GM23248 (cell line): ENCODE measurements at regions not wholly inside any gene's neighbourhood (a gene's known extent, or its start where the extent isn't known, plus 50 kb on each side); places are given as distances from the start of the nearest gene placed in this dataset.

ENCODE experiments used
- DNase-seq: peaks from one replicate; pipeline ENCODE4 v3.0.0-alpha.2; 2015
- H2AFZ ChIP-seq: fragments of 200-600 bp; sonication (generic); 2 replicates; pipeline ENCODE4 v1.6.1; 2016; ENCODE audit warnings: antibody characterized with exemption
- H3F3A ChIP-seq: fragments of 200-600 bp; sonication (generic); 2 replicates; pipeline ENCODE4 v1.6.1; 2016; ENCODE audit warnings: mild to moderate bottlenecking, antibody characterized with exemption, mixed run types; ENCODE audit not compliant: insufficient read depth
- H3K27ac ChIP-seq: fragments of 200-600 bp; sonication (generic); 2 replicates; pipeline ENCODE4 v1.5.1; 2016; ENCODE audit warnings: mild to moderate bottlenecking
- H3K27me3 ChIP-seq: fragments of 200-600 bp; sonication (generic); replicated peaks from 2 replicates; pipeline ENCODE4 v1.6.1; 2016; ENCODE audit warnings: mild to moderate bottlenecking; ENCODE audit not compliant: insufficient read depth
- H3K36me3 ChIP-seq: fragments of 200-600 bp; sonication (generic); 2 replicates; pipeline ENCODE4 v1.6.1; 2016; ENCODE audit warnings: low read depth, mild to moderate bottlenecking
- H3K4me1 ChIP-seq: fragments of 200-600 bp; sonication (generic); 2 replicates; pipeline ENCODE4 v1.6.1; 2016; ENCODE audit warnings: mild to moderate bottlenecking; ENCODE audit not compliant: insufficient read depth
- H3K4me2 ChIP-seq: fragments of 200-600 bp; sonication (generic); one replicate; pipeline ENCODE4 v1.6.1; 2016; ENCODE audit warnings: mild to moderate bottlenecking; ENCODE audit not compliant: unreplicated experiment
- H3K4me3 ChIP-seq: fragments of 200-600 bp; sonication (generic); 2 replicates; pipeline ENCODE4 v1.5.1; 2016; ENCODE audit warnings: mild to moderate bottlenecking
- H3K79me2 ChIP-seq: fragments of 200-600 bp; sonication (generic); 2 replicates; pipeline ENCODE4 v1.6.1; 2016; ENCODE audit warnings: mild to moderate bottlenecking; ENCODE audit not compliant: insufficient read depth
- H3K9ac ChIP-seq: fragments of 200-600 bp; sonication (generic); 2 replicates; pipeline ENCODE4 v1.6.1; 2016; ENCODE audit warnings: mild to moderate bottlenecking
- H3K9me2 ChIP-seq: fragments of 200-600 bp; sonication (generic); 2 replicates; pipeline ENCODE4 v1.6.1; 2016; ENCODE audit warnings: mixed run types, mild to moderate bottlenecking, moderate library complexity; ENCODE audit not compliant: insufficient read depth
- H3K9me3 ChIP-seq: fragments of 200-600 bp; sonication (generic); one replicate; pipeline ENCODE4 v1.6.1; 2017; ENCODE audit warnings: low read depth
- H4K20me1 ChIP-seq: fragments of 200-600 bp; sonication (generic); 2 replicates; pipeline ENCODE4 v1.6.0; 2016; ENCODE audit not compliant: insufficient read depth
- EZH2 ChIP-seq: fragments of 200-600 bp; sonication (generic); IDR thresholded peaks from 2 replicates; pipeline ENCODE4 v1.6.1; 2018; ENCODE audit warnings: antibody characterized with exemption, mild to moderate bottlenecking; ENCODE audit not compliant: insufficient read depth, poor library complexity, severe bottlenecking
- EZH2phosphoT487 ChIP-seq: fragments of 200-600 bp; sonication (generic); IDR thresholded peaks from 2 replicates; pipeline ENCODE4 v1.6.1; 2018; ENCODE audit warnings: antibody characterized with exemption, moderate library complexity, mild to moderate bottlenecking, low read depth; ENCODE audit not compliant: insufficient read depth
- WGBS, 2 experiments: methylation state at CpG; one replicate each; pipeline ENCODE4 v1.1.6; 2015 to 2017; ENCODE audit warnings: low lambda C conversion rate in 2 of 2, low coverage in 1 of 2; ENCODE audit errors: missing lambda C conversion rate in 2 of 2; 5-methylcytosine and 5-hydroxymethylcytosine counted together
- in situ Hi-C: fragments of 300-500 bp; cut with MboI; formaldehyde crosslinking; loops from 2 replicates; pipeline ENCODE4 v1.15.0; 2020

- H3K9ac ChIP-seq: no peak overlapping the region
- WGBS, 2 experiments: 63 to 65% methylated on average over 4 of the region's 4 CpGs
- no peak for TF ChIP-seq EZH2
- TF ChIP-seq EZH2phosphoT487: no peak
- no peaks in the 10 kb centered on the region for H3K27me3 ChIP-seq
- no peak overlapping the region for H3K4me3 ChIP-seq
- no peak overlapping the region for H3K27ac ChIP-seq
- H3F3A ChIP-seq: no peaks in the 10 kb centered on the region
- no peaks in the 10 kb centered on the region for H3K9me3 ChIP-seq
- no peak for DNase-seq
- H3K79me2 ChIP-seq: no peaks in the 10 kb centered on the region
- H3K4me1 ChIP-seq: no peaks in the 10 kb centered on the region
- no peak overlapping the region for H3K4me2 ChIP-seq
- in situ Hi-C loops: no loop called here
- no peaks in the 10 kb centered on the region for H3K36me3 ChIP-seq
- no peaks in the 10 kb centered on the region; the same call in 1 of the 2 replicates for H4K20me1 ChIP-seq
- H2AFZ ChIP-seq: no peak overlapping the region
- no peaks in the 10 kb centered on the region for H3K9me2 ChIP-seq
Measured at GRCh38 chr17:21823643-21824042, 131.3 kb downstream of the KCNJ18 start.

GRCh38 chr17:21841839-21842238 is 149.5 kb downstream of the KCNJ18 start:
- no peak for TF ChIP-seq EZH2
- TF ChIP-seq EZH2phosphoT487: no peak
- no peaks in the 10 kb centered on the region for H3K4me1 ChIP-seq
- 40 to 43% methylated on average over 8 to 49 of the region's 49 CpGs for WGBS, 2 experiments

GRCh38 chr17:21842332-21843317 is 150.3 kb downstream of the KCNJ18 start:
- Histone ChIP-seq H4K20me1 (no peaks in the 10 kb centered on the region), H3K4me3 (no peak overlapping the region), H3K4me1 (no peaks in the 10 kb centered on the region), H3K9me3 (no peaks in the 10 kb centered on the region), H2AFZ (no peak overlapping the region), H3K4me2 (no peak overlapping the region), H3F3A (no peaks in the 10 kb centered on the region), H3K27ac (no peak overlapping the region), H3K79me2 (no peaks in the 10 kb centered on the region), H3K9ac (no peak overlapping the region), H3K27me3 (no peaks in the 10 kb centered on the region), H3K36me3 (no peaks in the 10 kb centered on the region), H3K9me2 (no peaks in the 10 kb centered on the region)
- in situ Hi-C loops: no loop called here
- no peak for TF ChIP-seq EZH2
- no peak for TF ChIP-seq EZH2phosphoT487
- 37 to 42% methylated on average over 24 to 136 of the region's 136 CpGs for WGBS, 2 experiments
- no peak for DNase-seq

More at GRCh38 chr17:21841839-21842238, 149.5 kb downstream of the KCNJ18 start:
- H3K9me3 ChIP-seq: no peaks in the 10 kb centered on the region
- DNase-seq: no peak
- no peaks in the 10 kb centered on the region for H3F3A ChIP-seq
- H3K79me2 ChIP-seq: no peaks in the 10 kb centered on the region
- H3K9ac ChIP-seq: no peak overlapping the region
- no peak overlapping the region for H3K27ac ChIP-seq
- in situ Hi-C loops: no loop called here
- H3K9me2 ChIP-seq: no peaks in the 10 kb centered on the region
- no peaks in the 10 kb centered on the region for H3K36me3 ChIP-seq
- no peak overlapping the region for H3K4me2 ChIP-seq
- no peaks in the 10 kb centered on the region for H4K20me1 ChIP-seq
- no peaks in the 10 kb centered on the region for H3K27me3 ChIP-seq
- H3K4me3 ChIP-seq: no peak overlapping the region
- no peak overlapping the region for H2AFZ ChIP-seq

GRCh38 chr17:21843318-21843865 is 151.1 kb downstream of the KCNJ18 start:
- Histone ChIP-seq H3F3A (no peaks in the 10 kb centered on the region), H3K36me3 (no peaks in the 10 kb centered on the region), H3K27me3 (no peaks in the 10 kb centered on the region), H3K9me3 (no peaks in the 10 kb centered on the region), H3K9ac (no peak overlapping the region), H3K27ac (no peak overlapping the region), H3K79me2 (no peaks in the 10 kb centered on the region), H3K4me1 (no peaks in the 10 kb centered on the region), H4K20me1 (no peaks in the 10 kb centered on the region), H2AFZ (no peak overlapping the region), H3K4me3 (no peak overlapping the region), H3K4me2 (no peak overlapping the region), H3K9me2 (no peaks in the 10 kb centered on the region)
- TF ChIP-seq EZH2: no peak
- TF ChIP-seq EZH2phosphoT487: no peak
- WGBS, 2 experiments: 38 to 46% methylated on average over 28 to 75 of the region's 75 CpGs
- DNase-seq: no peak
- in situ Hi-C loops: no loop called here
